Activated CD8-positive, alpha-beta T cell treated with anti-CD3 and anti-CD28 coated beads for 36 hours (primary cell): ENCODE measurements at regions not wholly inside any gene's neighbourhood (a gene's known extent, or its start where the extent isn't known, plus 50 kb on each side); places are given as distances from the start of the nearest gene placed in this dataset.

Experiments used
- ATAC-seq: fragments of 200-7000 bp; cut with Tn5 transposase; one replicate; pipeline ENCODE4 v1.10.0; 2021; ENCODE audit warnings: mild to moderate bottlenecking, moderate library complexity
- CTCF ChIA-PET: fragments of 350-600 bp; sonication (Branson Sonifier 250); formaldehyde crosslinking; loops from one replicate; lab custom pipeline; 2021; ENCODE audit warnings: antibody characterized with exemption; lab: Charles Lee
- POLR2A ChIA-PET: fragments of 350-600 bp; sonication (Branson Sonifier 250); formaldehyde crosslinking; loops from one replicate; lab custom pipeline; 2021; ENCODE audit warnings: antibody characterized with exemption; lab: Charles Lee
- DNase-seq: peaks from one replicate; pipeline ENCODE4 v3.0.0-alpha.2; 2020
- H3K27ac Mint-ChIP-seq: one replicate; pipeline ENCODE4 v1.8.0; 2021; ENCODE audit warnings: mild to moderate bottlenecking, mixed read lengths
- H3K27me3 Mint-ChIP-seq: one replicate; pipeline ENCODE4 v1.8.0; 2021; ENCODE audit warnings: mixed read lengths
- H3K36me3 Mint-ChIP-seq: one replicate; pipeline ENCODE4 v1.8.0; 2021; ENCODE audit warnings: low read depth, mixed read lengths
- H3K4me1 Mint-ChIP-seq: one replicate; pipeline ENCODE4 v1.8.0; 2021; ENCODE audit warnings: low read depth, mixed read lengths
- H3K4me3 Mint-ChIP-seq: one replicate; pipeline ENCODE4 v1.8.0; 2021; ENCODE audit warnings: mild to moderate bottlenecking, moderate library complexity, mixed read lengths
- H3K9me3 Mint-ChIP-seq: one replicate; pipeline ENCODE4 v1.8.0; 2021; ENCODE audit warnings: mixed read lengths
- CTCF ChIP-seq: fragments of 200-600 bp; IDR thresholded peaks from one replicate; pipeline ENCODE4 v1.8.0; 2022; ENCODE audit warnings: antibody characterized with exemption, mild to moderate bottlenecking
- intact Hi-C: fragments of 100-400 bp; cut with micrococcal nuclease; formaldehyde crosslinking; loops from one replicate; pipeline ENCODE4 v1.10.0; 2022

GRCh38 chr3:80116281-80116680 is 348.5 kb upstream of the ROBO1 start:
- Mint-ChIP-seq H3K4me3 (no peak overlapping the region), H3K27ac (no peak overlapping the region), H3K27me3 (no peaks in the 10 kb centered on the region), H3K4me1 (no peaks in the 10 kb centered on the region), H3K36me3 (no peaks in the 10 kb centered on the region), H3K9me3 (peaks cover 8% of the 10 kb centered on the region)
- no peak for TF ChIP-seq CTCF
- ChIA-PET POLR2A (no interaction called here), CTCF (no interaction called here)
- ATAC-seq (no peak), DNase-seq (no peak)
- intact Hi-C loops, result no loop called here

- ATAC-seq (no peak), DNase-seq (no peak)
- Mint-ChIP-seq H3K9me3 (peaks cover 6% of the 10 kb centered on the region), H3K4me1 (no peaks in the 10 kb centered on the region), H3K36me3 (no peaks in the 10 kb centered on the region), H3K27me3 (no peaks in the 10 kb centered on the region), H3K4me3 (no peak overlapping the region), H3K27ac (no peak overlapping the region)
- CTCF ChIA-PET, result no interaction called here
- intact Hi-C loops, result no loop called here
- no peak for TF ChIP-seq CTCF
- POLR2A ChIA-PET, result no interaction called here
Observed at GRCh38 chr3:80114694-80115093, 346.9 kb upstream of the ROBO1 start.

- no peak for DNase-seq
- no peaks in the 10 kb centered on the region for H3K27me3 Mint-ChIP-seq
- no peak for ATAC-seq
- intact Hi-C loops, result no loop called here
- H3K4me1 Mint-ChIP-seq, result no peaks in the 10 kb centered on the region
- H3K4me3 Mint-ChIP-seq, result no peak overlapping the region
- no peak for TF ChIP-seq CTCF
- peaks cover 4% of the 10 kb centered on the region for H3K9me3 Mint-ChIP-seq
- ChIA-PET POLR2A (no interaction called here), CTCF (no interaction called here)
- no peaks in the 10 kb centered on the region for H3K36me3 Mint-ChIP-seq
- no peak overlapping the region for H3K27ac Mint-ChIP-seq
Observed at GRCh38 chr3:80113331-80113730, 345.5 kb upstream of the ROBO1 start.

- TF ChIP-seq CTCF, result no peak
- Mint-ChIP-seq H3K27me3 (no peaks in the 10 kb centered on the region), H3K9me3 (peaks cover 2% of the 10 kb centered on the region), H3K4me3 (no peak overlapping the region), H3K27ac (no peak overlapping the region), H3K36me3 (no peaks in the 10 kb centered on the region), H3K4me1 (no peaks in the 10 kb centered on the region)
- ChIA-PET CTCF (no interaction called here), POLR2A (no interaction called here)
- ATAC-seq (no peak), DNase-seq (no peak)
- intact Hi-C loops, result no loop called here
Observed at GRCh38 chr3:80099559-80100066, 331.8 kb upstream of the ROBO1 start.

DNA sequence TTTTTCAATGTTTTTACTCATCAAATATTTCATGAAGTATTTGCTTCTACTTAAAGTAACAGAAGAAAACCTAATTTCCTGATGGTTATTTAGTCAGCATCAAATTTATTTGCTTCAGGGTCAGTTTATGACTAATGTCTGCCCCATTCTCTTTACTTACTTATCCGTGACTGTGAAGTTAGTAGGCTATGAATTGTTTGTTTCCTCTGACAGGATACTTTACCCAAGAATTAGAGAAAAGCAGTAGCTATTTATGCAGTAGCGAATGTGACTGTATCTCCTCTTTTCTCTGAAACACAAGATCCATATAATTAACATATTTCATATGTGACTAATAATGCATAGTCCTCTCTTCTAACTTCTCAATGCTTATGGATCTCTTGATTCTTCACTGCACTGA is 329.9 kb upstream of the ROBO1 start:
- H3K36me3 Mint-ChIP-seq, result no peaks in the 10 kb centered on the region
- H3K27ac Mint-ChIP-seq, result no peak overlapping the region
- intact Hi-C loops, result no loop called here
- no peaks in the 10 kb centered on the region for H3K27me3 Mint-ChIP-seq
- no peak overlapping the region for H3K4me3 Mint-ChIP-seq
- DNase-seq (no peak), ATAC-seq (no peak)
- no peak for TF ChIP-seq CTCF
- CTCF ChIA-PET, result no interaction called here
- no peaks in the 10 kb centered on the region for H3K4me1 Mint-ChIP-seq
- POLR2A ChIA-PET, result no interaction called here
- peaks cover 2% of the 10 kb centered on the region for H3K9me3 Mint-ChIP-seq
